AML-193 (cell line): ENCODE measurements at regions not wholly inside any gene's neighbourhood (a gene's known extent, or its start where the extent isn't known, plus 50 kb on each side); places are given as distances from the start of the nearest gene placed in this dataset.
"Not testable (repeated sequence)": the region's sequence is repeated elsewhere in the genome, so short reads cannot be mapped to it uniquely, and the experiment has no call there.

ENCODE experiments used
- DNase-seq, 2 experiments: peaks; one replicate each; lab custom pipeline; 2025; lab: John Stamatoyannopoulos, UW

DNA sequence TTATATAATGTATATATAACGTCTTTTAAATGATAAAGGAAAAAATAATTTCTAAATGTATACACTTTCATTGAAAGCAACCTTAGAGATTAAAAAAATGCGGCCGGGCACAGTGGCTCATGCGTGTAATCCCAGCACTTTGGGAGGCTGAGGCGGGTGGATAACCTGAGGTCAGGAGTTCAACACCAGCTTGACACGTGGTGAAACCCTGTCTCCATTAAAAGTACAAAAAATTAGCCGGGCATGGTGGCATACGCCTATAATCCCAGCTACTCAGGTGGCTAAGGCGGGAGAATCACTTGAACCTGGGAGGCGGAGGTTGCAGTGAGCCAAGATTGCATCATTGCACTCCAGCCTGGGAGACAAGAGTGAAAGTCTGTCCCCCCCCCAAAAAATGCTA lies 303.7 kb upstream of the ZC3H15 start:
- DNase-seq, result not testable (repeated sequence)

DNA sequence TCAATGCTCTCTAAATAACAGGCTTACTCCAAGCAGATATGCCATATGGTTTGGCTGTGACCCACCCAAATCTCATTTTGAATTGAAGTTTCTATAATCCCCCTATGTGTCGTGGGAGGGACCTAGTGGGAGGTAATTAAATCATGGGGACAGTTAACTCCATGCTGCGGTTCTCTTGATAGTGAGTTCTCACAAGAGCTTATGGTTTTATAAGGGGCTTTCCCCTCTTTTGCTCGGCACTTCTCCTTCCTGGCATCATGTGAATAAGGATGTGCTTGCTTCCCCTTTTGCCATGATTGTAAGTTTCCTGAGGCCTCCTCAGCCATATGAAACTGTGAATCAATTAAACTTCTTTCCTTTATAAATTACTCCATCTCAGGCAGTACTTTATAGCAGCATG lies 302.7 kb upstream of the ZC3H15 start:
- DNase-seq, result no peak

DNA sequence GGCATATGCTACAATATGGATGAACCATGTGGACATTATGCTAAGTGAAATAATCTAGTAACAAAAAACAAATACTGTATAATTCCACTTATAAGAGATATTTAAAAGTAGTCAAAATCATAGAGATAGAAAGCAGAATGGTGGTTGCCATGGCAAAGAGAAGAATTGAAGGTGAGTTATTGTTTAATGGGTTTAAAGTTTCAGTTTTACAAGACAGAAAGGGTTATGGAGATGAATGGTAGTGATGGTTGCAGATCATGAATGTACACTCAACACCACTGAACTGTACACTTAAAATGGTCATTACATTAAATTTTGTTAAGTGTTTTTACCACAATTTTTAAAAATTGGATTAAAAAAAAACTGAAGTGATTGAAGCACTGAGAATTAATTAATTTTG lies 298.2 kb upstream of the ZC3H15 start:
- no peak for DNase-seq

DNA sequence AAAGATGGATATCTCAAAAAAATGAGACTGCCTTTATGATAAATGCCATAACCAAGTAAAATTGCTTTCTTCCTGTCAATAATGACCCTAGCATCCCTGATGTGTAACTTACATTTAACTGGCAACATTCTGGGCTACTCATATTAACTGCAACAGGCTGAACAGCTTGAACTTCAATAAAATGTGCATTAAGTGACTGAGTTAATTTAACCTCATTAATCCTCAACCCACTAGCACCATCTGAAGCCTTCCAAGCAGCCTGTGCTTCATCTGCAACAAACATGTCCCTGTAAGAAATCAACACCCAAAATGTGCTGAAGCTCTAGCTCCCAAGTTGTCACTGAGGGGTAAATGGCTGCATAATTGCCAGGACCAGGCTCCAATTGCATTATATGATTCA lies 296.2 kb upstream of the ZC3H15 start:
- DNase-seq, result no peak

DNA sequence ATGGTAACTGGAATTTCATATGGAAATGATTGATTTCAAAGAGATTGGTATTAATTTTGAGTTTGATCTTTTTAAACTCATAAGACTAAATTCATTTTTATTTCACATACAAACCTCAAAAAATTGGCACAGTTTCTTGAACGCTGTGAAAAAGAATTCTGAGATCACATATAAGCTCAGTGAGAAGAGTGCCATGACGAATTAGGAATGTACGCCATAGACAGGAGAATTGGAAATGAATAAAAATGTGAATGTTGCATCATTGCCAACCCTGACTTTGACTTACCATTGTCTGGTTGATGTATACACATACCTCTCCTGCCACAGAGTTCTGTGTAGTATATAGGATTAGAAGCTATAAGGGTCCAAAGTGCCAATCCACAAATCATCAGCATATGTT lies 290.4 kb upstream of the ZC3H15 start:
- no peak for DNase-seq

DNA sequence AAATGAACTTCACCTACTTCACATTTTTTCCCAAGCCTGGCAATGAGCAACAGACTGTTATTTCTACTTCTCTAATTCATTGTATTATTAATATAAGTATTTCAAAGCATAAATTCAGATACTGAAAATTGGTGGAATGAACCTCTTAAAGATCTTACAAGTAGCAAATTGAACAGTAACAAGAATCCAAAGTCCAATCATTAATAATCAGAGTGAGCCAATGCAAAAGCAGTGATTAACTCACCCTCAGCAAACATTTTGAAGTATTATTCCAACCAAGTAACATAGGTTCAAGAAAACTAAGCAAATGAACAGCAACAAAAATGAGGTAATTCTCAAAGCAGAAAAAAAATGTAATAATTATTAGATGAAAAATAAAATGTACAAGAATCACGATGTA lies 288.1 kb upstream of the ZC3H15 start:
- DNase-seq, result no peak

DNA sequence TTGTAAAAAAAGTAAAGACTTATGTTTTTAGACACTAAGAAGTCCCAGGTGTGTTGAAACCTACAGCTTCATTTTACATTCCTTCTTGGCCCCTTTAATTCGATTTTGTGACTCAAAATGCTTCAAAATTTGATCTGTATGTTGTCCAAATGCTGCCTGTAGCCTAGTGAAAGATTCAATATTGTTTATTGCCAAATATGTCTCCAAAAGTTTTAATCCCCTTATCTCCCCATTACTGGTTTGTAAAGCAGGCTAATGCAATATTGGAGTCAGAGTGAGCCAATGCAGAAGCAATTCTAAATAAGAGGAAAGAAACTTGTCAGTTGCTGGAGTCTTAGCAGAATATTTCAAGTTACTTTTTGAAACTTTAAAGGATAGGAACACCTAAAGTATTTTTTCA lies 287.0 kb upstream of the ZC3H15 start:
- no peak for DNase-seq

DNA sequence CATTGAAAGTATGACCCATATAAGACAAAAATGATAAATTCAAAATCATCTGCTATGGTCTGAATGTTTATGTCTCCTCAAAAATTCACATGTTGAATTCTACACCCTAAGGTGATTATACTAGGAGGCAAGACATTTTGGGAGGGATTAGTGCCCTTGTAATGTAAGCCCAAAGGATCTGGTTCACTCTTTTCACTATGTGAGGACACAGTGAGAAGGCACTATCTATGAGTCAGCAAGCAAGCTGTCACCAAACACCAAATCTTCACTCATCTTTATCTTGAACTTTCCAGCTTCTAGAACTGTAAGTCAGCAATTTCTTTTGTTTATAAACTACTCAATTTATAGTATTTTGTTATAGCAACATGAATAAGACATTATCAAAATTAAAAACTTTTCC lies 284.7 kb upstream of the ZC3H15 start:
- no peak for DNase-seq

DNA sequence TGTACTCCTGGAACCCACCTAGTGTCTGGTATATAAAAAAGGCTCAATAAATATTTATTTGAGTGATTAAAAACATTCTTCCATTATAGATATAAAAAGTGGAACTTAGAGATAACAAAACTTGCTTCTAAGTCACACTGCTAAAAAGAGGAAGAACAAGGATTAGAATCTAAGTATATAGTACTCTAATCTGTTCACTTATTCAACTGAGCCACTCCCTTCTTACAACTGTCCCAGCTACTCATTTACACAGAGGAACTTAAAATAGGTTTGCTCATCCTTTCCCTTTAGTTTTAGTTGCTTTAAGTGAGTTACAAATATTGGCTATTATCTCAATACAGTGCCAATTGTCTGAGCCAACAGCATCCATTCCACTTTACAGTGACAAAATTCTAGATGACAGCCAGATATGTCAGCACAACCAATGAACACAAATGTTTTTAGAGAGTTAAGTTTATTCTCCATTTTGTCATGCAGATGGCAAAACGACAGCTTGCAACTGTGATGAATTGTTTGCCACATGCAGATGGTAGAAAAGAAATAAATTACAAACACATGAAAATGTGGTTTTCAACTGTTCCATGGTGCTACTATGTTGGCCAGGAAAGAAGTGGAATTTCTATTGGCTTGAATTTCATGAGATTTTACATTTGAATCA lies 280.7 kb upstream of the ZC3H15 start:
- DNase-seq, result peak in 1 of 2 experiments; percentile 9

DNA sequence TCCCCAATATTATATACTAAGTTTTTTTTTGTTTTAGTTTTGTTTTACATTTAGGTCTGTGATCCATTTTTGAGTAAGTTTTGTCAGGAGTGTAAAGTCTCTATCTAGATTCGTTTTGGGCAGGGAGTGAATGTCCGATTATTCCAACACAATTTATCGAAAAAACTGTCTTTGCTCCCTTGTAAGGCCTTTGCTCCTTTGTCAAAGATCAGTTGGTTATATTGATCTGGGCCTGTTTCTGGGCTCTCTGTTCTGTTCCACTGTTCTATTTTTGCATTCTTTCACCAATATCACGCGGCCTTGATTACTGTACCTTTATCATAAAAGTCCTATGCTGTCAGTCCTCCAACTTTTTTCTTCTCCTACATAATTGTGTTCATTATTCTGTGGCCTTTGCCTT lies 276.5 kb upstream of the ZC3H15 start:
- DNase-seq, result no peak

DNA sequence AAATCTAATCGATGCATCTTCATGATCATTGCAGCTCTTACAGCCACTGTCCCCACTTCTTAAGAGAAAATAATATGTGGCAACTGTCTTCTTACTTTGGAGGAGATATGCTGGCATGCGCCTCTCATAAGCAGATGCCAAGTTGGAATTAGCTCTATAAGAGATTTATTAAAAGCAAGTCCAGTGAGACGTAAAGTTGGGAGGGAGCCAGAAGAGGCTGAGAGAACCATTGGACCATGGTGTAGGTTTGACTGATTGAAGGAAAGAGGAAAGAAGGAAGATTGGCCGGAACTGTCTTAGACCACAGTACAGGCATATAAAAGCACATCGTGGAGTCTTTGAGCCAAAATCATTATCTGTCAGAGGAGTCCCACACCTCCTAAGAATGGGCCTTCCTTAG lies 265.7 kb upstream of the ZC3H15 start:
- no peak for DNase-seq

DNA sequence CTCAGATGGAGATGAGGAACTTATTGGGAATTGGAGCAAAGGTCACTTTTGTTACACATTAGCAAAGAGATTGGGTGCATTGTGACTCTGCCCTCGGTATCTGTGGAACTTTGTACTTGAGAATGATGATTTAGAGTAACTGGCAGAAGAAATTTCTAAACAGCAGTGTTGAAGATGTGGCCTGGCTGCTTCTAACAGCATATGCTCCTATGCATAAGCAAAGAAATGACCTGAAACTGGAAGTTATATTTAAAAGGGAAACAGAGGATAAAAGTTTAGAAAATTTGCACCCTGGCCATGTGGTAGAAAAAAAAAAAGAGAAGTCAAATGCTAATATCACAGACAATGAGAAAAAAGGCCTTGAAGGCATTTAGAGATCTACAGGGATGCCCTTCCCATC lies 256.8 kb upstream of the ZC3H15 start:
- no peak for DNase-seq

DNA sequence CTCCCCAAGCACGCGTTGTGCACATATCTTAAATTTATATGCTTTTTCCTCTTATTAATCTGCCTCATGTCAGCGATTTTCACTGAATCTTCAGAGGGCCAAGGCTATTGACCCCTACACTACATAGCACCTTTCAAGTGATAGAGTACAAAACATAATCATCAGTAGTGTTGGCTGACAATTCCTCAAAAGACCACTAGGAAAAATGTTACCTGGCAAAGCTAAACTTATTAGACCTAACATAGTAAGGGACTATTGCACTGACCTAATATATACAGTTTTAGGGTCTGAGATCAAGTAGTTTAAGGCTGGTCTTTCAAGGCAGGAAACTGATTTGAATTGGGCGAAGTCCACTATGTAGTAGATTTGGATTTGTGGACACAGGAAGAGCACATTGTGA lies 244.2 kb upstream of the ZC3H15 start:
- DNase-seq, result no peak

DNA sequence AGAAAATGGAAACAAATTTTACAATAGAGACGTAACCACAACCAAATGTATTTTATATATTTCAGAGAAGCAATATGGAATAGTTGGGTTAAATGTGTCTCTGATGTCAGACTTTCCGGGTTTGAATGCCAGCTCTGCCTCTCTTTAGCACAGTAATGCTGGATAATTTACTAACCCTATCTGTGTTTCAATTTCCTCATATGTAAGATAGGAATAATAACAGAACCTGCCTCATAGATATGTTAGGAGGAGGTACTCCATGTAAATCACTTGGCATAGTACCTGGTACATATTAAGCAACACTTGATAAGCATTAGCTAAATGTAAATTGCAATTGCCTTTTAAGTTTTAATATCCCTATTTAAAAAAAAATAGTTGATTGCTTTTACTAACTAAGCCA lies 231.3 kb upstream of the ZC3H15 start:
- no peak for DNase-seq

DNA sequence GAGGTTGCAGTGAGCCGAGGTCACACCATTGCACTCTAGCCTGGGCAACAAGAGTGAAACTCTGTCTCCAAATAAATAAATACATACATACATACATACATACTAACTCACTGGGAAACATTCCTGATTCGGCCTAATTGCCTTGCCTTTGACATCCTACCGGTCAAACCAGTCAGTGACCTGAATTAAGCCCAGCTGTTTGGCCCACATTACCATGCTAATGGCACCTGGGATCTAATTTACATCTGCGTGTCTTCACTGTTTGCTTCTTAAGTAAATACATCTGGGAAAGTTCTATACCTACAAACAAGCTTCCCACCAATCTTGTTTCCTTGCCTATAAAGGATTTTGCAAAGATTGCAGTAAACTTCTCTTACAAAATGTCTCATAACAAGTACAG lies 230.2 kb upstream of the ZC3H15 start:
- DNase-seq, result no peak

DNA sequence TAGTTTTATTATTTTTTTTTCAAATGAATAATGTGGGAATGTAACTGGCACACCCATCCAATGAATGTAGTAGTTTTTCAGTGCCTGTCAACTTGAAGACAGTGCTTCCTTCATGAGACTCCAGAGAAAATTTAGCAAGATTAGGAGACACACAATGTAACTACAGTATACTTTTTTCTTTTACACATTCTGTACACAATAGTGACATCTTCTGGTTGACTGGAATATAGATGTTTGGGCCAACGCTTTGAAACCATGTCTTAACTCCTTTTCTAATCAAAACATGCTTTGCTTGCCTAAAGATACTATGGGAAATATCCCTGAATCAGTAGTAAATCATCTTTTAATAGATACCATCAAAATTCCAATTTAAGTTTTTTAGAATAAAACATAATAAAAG lies 229.5 kb upstream of the ZC3H15 start:
- DNase-seq, result peak; percentile 35 to 36

DNA sequence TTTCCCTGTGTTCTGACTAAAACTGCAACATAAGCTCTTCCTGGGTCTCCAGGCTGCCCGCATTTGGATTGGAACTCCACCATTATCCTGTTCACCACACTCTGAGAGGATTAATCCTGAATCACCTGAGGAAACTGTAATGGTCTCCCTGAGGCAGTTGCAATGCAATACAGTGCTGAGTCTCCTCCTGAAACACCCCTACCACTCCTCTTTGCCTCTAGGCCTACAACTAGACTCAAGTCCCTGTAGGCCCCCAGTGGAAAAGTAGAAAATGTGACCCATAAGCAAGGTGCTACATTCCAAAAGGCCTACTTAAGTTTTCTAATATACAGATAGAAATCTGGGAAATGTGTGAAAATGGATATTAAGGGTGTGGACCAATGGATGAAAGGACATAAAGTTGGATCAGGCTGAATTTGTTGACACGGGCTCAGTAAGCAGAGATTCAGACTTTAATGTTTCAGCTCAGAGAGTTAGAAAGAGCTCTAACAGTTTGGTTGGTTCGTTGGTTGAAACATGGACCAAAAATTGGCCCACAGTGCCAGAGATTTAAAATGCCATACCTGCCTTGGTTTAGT lies 222.3 kb upstream of the ZC3H15 start:
- DNase-seq, result no peak

DNA sequence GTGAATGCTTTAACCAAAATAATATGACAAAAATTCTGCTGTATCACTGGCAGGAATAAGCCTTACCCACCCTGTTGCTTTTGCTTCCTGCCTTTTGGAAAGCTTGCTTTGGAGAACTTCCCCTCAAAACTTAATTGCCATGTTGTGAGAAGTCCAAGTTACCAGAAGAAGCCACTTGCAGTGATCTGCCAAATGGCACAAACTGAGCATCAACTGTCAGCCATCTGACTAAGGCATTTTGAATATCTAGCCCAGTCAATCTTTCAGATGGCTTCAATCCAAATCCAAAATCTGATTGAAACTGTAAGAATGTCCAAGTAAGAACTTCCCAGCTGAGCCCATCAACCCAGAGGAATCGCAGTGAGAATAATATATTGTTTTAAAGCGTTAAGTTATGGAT lies 216.5 kb upstream of the ZC3H15 start:
- no peak for DNase-seq

DNA sequence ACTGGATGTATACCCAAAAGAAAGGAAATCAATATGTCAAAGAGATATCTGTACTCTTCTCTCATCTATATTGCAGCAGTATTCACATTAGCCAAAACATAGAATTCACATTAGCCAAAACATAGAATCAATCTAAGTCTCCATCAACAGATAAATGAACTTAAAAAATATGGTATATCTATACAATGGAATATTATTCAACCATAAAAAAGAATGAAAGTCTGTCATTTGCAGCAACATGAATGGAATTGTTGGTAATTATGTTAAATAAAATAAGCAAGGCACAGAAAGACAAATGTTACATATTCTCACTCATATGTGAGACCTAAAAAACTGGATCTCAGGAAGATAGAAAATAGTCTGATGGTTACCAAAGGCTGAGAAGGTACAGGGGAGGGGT lies 212.1 kb upstream of the ZC3H15 start:
- DNase-seq, result no peak

DNA sequence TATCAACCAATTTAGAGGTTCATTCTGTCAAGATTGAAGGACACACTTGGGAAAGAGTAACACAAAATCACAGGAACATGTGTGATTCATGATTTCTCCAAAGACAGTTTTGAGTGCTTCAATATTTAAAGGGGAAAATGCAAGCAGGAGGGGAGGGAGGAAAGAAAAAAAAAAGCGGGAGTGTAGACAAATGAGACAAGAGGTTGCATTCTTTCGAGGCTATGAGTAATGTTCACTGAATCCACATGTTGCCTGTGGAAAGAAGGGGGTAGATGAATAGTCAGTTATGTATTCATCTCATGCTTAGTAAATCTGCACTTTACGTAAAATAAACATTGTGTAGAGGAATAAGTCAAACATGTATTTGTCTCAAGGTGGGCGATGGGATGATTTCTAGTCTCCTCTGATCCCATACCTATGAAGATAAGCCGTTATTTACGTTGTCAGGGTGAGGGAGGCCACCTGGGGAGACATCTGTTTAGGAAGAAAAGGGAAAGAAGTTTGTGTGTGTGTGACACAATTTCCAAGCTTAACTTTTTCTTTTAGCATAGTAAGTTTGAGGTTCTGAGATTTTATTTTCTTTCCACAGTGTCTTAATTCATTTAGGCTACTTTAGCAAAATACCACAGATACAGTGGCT lies 211.0 kb upstream of the ZC3H15 start:
- DNase-seq, result no peak

DNA sequence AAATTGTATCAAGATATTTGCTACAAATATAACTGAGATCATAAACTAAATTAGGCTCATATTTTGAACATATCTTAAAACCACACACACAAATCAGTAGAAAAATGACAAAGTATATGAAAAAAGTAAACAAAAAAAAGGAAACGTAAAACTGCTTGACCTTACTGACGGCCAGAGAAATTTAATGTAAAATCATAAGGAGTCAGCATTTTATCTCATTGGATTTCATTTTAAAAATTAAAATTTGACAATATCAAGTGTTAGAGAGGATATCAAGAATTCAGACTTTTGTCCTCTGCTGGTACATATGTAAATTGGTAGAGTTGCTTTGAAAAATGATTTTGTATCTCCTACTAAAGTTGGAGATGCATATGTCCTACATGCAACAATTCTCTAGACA lies 209.2 kb upstream of the ZC3H15 start:
- DNase-seq, result no peak

DNA sequence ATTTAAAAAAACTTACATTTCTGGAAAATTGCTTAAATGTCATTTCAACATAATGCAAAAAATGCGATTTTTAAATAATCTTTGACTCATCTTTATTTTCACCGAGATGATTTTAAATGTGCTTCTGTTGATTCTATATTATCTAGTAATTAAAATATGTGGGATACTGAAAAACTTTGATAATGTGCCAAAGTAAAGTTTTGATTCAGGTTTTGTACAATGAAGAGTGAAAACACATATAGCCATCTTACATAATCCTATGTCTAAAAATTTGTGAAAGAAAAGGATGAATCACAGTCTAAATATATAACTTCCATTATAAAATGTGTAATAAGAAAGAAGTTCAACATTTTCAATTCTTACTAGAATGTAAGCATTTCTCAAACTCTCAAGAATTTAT lies 204.3 kb upstream of the ZC3H15 start:
- no peak for DNase-seq

DNA sequence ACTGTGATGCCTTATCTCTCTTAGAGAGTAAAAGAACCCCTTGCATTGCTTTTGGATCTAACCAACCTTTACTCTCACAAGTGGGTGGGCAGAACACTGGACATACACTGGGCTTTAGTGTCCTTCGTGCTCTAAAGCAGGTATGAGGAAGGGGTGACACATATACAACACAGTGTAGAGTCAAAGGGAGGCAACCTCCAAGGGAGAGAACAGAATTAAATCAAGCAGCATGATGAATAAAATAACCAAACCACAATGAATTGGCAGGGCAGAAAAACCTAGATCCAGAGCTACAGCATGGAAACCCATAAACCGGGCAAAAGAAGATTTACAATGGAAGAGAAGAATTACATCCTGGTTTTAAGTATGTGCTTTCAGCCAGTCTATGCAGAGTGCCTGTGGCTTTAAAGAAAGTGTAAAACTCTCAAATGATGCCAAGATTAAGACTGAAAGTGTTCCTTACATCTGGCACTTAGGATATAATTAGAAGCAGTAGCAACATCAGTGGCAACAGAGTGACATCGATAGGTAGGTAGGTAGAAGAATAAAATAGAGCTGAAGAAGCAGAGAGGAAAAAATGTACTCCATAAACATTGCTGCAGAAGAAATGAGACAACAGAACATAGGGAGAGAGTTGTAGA lies 191.7 kb upstream of the ZC3H15 start:
- no peak for DNase-seq
